ENCODE measurements at regions not wholly inside any gene's neighbourhood (a gene's known extent, or its start where the extent isn't known, plus 50 kb on each side); places are given as distances from the start of the nearest gene placed in this dataset.

- TF ChIP-seq, protein P1, sequence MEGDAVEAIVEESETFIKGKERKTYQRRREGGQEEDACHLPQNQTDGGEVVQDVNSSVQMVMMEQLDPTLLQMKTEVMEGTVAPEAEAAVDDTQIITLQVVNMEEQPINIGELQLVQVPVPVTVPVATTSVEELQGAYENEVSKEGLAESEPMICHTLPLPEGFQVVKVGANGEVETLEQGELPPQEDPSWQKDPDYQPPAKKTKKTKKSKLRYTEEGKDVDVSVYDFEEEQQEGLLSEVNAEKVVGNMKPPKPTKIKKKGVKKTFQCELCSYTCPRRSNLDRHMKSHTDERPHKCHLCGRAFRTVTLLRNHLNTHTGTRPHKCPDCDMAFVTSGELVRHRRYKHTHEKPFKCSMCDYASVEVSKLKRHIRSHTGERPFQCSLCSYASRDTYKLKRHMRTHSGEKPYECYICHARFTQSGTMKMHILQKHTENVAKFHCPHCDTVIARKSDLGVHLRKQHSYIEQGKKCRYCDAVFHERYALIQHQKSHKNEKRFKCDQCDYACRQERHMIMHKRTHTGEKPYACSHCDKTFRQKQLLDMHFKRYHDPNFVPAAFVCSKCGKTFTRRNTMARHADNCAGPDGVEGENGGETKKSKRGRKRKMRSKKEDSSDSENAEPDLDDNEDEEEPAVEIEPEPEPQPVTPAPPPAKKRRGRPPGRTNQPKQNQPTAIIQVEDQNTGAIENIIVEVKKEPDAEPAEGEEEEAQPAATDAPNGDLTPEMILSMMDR (IDR thresholded peaks at IDR 0.05; ENCODE audit: control insufficient read depth, extremely low read depth, insufficient read depth): no peak
- DNase-seq (ENCODE audit: low read depth): no peak
- H3K4me3 ChIP-seq (ENCODE audit: low read depth, low read length): no peak overlapping the region
Measured at GRCh38 chr3:5330152-5330810, 142.8 kb downstream of the EDEM1 start.

- no peak overlapping the region for H3K4me3 ChIP-seq (ENCODE audit: low read depth, low read length)
- TF ChIP-seq, protein P1 (IDR thresholded peaks at IDR 0.05; ENCODE audit: control insufficient read depth, extremely low read depth, insufficient read depth): no peak
- no peak for DNase-seq (ENCODE audit: low read depth)
Measured at GRCh38 chr3:5331567-5332269, 144.2 kb downstream of the EDEM1 start.

DNA sequence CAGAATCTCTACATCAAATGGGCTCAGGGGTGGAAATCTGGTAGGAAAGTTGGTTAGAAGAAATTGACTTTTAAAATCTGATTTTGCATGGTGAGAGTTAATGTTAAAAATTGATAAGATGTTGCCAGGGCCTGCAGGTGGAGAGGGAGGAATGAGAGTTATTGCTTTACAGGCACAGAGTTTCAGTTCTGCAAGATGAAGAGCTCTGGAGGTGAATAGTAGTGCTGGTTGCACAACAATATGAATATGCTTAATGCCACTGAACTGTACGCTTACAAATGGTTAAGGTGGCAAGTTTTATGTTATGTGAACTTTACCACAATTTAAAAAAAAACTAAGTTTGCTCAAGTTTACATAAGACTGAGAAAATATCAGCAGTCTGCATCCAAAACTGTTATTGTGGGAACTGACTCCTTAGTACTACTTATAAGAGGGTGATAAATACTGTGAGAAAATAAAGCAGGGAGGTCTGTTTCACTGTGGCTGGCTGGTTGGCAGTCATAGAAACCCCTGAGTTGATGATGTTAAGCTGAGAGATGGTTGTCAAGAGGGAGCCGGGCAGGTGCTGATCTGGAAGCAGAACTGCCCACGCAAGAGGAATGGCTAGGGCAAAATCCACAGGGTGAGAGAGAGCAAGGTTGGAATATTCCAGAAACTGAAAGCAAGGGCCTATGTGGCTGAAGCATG lies 144.9 kb downstream of the EDEM1 start:
- H3K4me3 ChIP-seq (ENCODE audit: low read depth, low read length): no peak overlapping the region
- TF ChIP-seq, protein P1 (IDR thresholded peaks at IDR 0.05; ENCODE audit: control insufficient read depth, extremely low read depth, insufficient read depth): no peak
- DNase-seq (ENCODE audit: low read depth): no peak

DNA sequence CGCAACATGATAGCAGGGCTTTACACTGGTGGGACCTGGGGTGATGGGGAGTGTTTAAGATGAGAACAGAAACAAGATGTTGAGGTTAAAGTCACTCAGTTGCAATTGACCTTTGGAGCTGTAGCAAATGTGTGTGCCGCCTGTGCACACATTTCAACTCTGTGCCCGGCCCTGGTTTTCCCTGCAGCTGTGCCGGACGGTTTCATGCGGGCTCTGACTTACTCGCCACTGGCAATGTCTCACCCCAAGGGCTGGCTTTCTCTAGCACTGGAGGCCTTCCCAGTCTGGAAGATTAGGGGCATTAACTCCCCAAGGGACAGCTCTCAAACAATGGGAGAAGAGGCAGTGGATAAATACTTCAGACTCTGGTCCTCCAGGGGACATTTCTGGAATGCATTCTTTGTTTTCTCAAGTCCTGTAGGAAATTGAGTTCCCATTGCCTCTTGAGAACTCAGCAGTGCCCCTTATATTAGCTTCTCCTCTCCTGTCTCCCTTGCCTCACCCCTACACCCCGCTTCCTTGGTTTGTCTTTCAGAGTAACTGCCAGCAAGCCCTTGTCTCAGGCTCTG lies 152.5 kb downstream of the EDEM1 start:
- H3K4me3 ChIP-seq (ENCODE audit: low read depth, low read length): no peak overlapping the region
- TF ChIP-seq, protein P1 (IDR thresholded peaks at IDR 0.05; ENCODE audit: control insufficient read depth, extremely low read depth, insufficient read depth): no peak
- DNase-seq (ENCODE audit: low read depth): no peak

- DNase-seq (ENCODE audit: low read depth): no peak
- TF ChIP-seq, protein P1 (IDR thresholded peaks at IDR 0.05; ENCODE audit: control insufficient read depth, extremely low read depth, insufficient read depth): no peak
- H3K4me3 ChIP-seq (ENCODE audit: low read depth, low read length): no peak overlapping the region
Measured at GRCh38 chr3:5341610-5342009, 154.1 kb downstream of the EDEM1 start.

DNA sequence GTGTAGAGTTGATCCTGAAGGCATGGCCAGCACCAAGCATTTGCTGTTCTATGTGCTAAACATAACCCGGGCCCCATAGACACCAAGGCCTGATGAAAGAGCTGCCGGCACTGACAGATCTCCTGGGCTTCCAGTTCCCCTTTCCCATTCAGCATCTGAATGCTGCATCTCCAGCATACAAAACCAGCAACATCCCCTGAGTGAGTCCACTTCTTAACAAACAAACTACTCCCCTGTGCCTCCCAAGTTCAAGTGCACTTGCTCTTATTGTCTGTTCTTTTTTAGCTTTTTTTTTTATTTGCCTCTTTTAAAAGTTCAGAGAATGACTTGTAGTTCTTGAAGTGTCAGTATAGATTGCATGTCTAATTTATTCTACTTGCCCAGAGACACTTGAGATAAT lies 156.0 kb downstream of the EDEM1 start:
- DNase-seq (ENCODE audit: low read depth): no peak
- TF ChIP-seq, protein P1 (IDR thresholded peaks at IDR 0.05; ENCODE audit: control insufficient read depth, extremely low read depth, insufficient read depth): no peak
- no peak overlapping the region for H3K4me3 ChIP-seq (ENCODE audit: low read depth, low read length)
